ENCODE measurements at regions not wholly inside any gene's neighbourhood (a gene's known extent, or its start where the extent isn't known, plus 50 kb on each side); places are given as distances from the start of the nearest gene placed in this dataset.

- no peak overlapping the region for H2AFZ ChIP-seq (ENCODE audit: low read depth, low read length, severe bottlenecking)
- H3K9me2 ChIP-seq (replicated peaks; ENCODE audit: insufficient read depth, low read length), result no peaks in the 10 kb centered on the region
- no peak overlapping the region for H3K4me3 ChIP-seq (ENCODE audit: insufficient read depth, low read length, poor library complexity, severe bottlenecking)
- no peaks in the 10 kb centered on the region for H3K79me2 ChIP-seq (ENCODE audit: insufficient read depth, low read length)
- no peaks in the 10 kb centered on the region for H4K20me1 ChIP-seq (ENCODE audit: low read depth, low read length)
- no peak overlapping the region for H3K4me2 ChIP-seq (ENCODE audit: low read depth, low read length, poor library complexity, severe bottlenecking)
- no peaks in the 10 kb centered on the region for H3F3A ChIP-seq (ENCODE audit: insufficient read depth)
- H3K36me3 ChIP-seq (ENCODE audit: low read length), result no peaks in the 10 kb centered on the region
- H3K9ac ChIP-seq (ENCODE audit: low read length), result no peak overlapping the region
- H3K27me3 ChIP-seq (ENCODE audit: low read length), result no peaks in the 10 kb centered on the region
- TF ChIP-seq, protein P1, sequence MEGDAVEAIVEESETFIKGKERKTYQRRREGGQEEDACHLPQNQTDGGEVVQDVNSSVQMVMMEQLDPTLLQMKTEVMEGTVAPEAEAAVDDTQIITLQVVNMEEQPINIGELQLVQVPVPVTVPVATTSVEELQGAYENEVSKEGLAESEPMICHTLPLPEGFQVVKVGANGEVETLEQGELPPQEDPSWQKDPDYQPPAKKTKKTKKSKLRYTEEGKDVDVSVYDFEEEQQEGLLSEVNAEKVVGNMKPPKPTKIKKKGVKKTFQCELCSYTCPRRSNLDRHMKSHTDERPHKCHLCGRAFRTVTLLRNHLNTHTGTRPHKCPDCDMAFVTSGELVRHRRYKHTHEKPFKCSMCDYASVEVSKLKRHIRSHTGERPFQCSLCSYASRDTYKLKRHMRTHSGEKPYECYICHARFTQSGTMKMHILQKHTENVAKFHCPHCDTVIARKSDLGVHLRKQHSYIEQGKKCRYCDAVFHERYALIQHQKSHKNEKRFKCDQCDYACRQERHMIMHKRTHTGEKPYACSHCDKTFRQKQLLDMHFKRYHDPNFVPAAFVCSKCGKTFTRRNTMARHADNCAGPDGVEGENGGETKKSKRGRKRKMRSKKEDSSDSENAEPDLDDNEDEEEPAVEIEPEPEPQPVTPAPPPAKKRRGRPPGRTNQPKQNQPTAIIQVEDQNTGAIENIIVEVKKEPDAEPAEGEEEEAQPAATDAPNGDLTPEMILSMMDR (IDR thresholded peaks at IDR 0.05; ENCODE audit: insufficient read depth, low read length, poor library complexity, severe bottlenecking), result no peak
- no peak for TF ChIP-seq EZH2phosphoT487 (conservative IDR thresholded peaks at IDR 0.05; ENCODE audit: low read length)
- H3K27ac ChIP-seq (ENCODE audit: low read depth, low read length), result no peak overlapping the region
- H3K9me3 ChIP-seq (ENCODE audit: insufficient read depth, low read length), result no peaks in the 10 kb centered on the region
These were observed 282.5 kb upstream of the HTR2A start for GRCh38 chr13:47179321-47179720.

- Histone ChIP-seq H3K4me3 (ENCODE audit: insufficient read depth, low read length, poor library complexity, severe bottlenecking) (no peak overlapping the region), H3K79me2 (ENCODE audit: insufficient read depth, low read length) (no peaks in the 10 kb centered on the region), H3K27me3 (ENCODE audit: low read length) (no peaks in the 10 kb centered on the region), H3K9ac (ENCODE audit: low read length) (no peak overlapping the region), H4K20me1 (ENCODE audit: low read depth, low read length) (no peaks in the 10 kb centered on the region), H3F3A (ENCODE audit: insufficient read depth) (no peaks in the 10 kb centered on the region), H3K9me2 (replicated peaks; ENCODE audit: insufficient read depth, low read length) (no peaks in the 10 kb centered on the region), H3K36me3 (ENCODE audit: low read length) (no peaks in the 10 kb centered on the region), H2AFZ (ENCODE audit: low read depth, low read length, severe bottlenecking) (no peak overlapping the region), H3K27ac (ENCODE audit: low read depth, low read length) (no peak overlapping the region), H3K4me2 (ENCODE audit: low read depth, low read length, poor library complexity, severe bottlenecking) (no peak overlapping the region), H3K9me3 (ENCODE audit: insufficient read depth, low read length) (no peaks in the 10 kb centered on the region)
- no peak for TF ChIP-seq EZH2phosphoT487 (conservative IDR thresholded peaks at IDR 0.05; ENCODE audit: low read length)
- TF ChIP-seq, protein P1 (IDR thresholded peaks at IDR 0.05; ENCODE audit: insufficient read depth, low read length, poor library complexity, severe bottlenecking), result no peak
These were observed 281.5 kb upstream of the HTR2A start for GRCh38 chr13:47178090-47178950.

DNA sequence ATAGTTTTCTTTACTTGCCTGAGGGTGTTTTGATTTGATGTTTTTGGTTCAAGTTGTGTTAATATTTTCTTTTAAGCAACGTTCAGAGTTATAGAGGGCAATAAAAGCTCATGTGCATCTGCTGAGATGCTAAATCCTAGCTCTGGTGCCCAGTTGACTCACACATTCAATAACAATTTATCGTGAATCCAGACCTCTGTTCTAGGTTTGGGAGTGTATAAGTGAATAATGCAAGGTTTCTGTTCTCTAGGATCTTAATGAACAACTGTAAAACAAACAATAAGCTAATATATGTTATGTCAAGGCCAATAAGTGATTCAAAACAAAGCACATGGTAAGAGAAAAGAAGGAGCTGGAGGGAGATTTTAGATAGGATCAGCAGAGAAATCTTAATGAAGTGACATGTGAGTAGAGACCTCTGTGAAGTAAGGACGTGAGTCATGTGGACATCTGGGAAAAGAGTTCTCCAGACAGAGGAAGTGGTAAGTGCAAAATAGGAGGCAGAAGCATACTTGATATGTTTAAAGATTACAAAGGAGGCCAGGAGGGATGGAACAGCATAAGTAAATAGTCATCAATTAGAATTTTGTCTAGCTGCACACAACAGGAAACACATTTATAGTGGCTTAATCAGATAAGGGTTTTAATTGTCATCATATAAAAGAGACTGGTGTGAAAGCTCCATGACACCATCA, 278.5 kb upstream of the HTR2A start:
- Histone ChIP-seq H3K27me3 (ENCODE audit: low read length) (no peaks in the 10 kb centered on the region), H3K9ac (ENCODE audit: low read length) (no peak overlapping the region), H3K9me3 (ENCODE audit: insufficient read depth, low read length) (no peaks in the 10 kb centered on the region), H2AFZ (ENCODE audit: low read depth, low read length, severe bottlenecking) (no peak overlapping the region), H3K4me2 (ENCODE audit: low read depth, low read length, poor library complexity, severe bottlenecking) (no peak overlapping the region), H3F3A (ENCODE audit: insufficient read depth) (no peaks in the 10 kb centered on the region), H3K27ac (ENCODE audit: low read depth, low read length) (no peak overlapping the region), H3K36me3 (ENCODE audit: low read length) (no peaks in the 10 kb centered on the region), H4K20me1 (ENCODE audit: low read depth, low read length) (no peaks in the 10 kb centered on the region), H3K4me3 (ENCODE audit: insufficient read depth, low read length, poor library complexity, severe bottlenecking) (no peak overlapping the region), H3K79me2 (ENCODE audit: insufficient read depth, low read length) (no peaks in the 10 kb centered on the region), H3K9me2 (replicated peaks; ENCODE audit: insufficient read depth, low read length) (no peaks in the 10 kb centered on the region)
- TF ChIP-seq, protein P1 (IDR thresholded peaks at IDR 0.05; ENCODE audit: insufficient read depth, low read length, poor library complexity, severe bottlenecking), result no peak
- TF ChIP-seq EZH2phosphoT487 (conservative IDR thresholded peaks at IDR 0.05; ENCODE audit: low read length), result no peak
